Osteocyte (in vitro differentiated cells): ENCODE measurements at regions not wholly inside any gene's neighbourhood (a gene's known extent, or its start where the extent isn't known, plus 50 kb on each side); places are given as distances from the start of the nearest gene placed in this dataset.

Source experiments
- DNase-seq: peaks from one replicate; pipeline ENCODE4 v3.0.0; 2021; ENCODE audit warnings: mixed read lengths; ENCODE audit not compliant: unreplicated experiment; ENCODE audit errors: extremely low spot score
- H3K27ac Mint-ChIP-seq: one replicate; pipeline ENCODE4 v1.8.0; 2021; ENCODE audit warnings: mild to moderate bottlenecking, mixed read lengths; ENCODE audit not compliant: unreplicated experiment
- H3K27me3 Mint-ChIP-seq: one replicate; pipeline ENCODE4 v1.8.0; 2021; ENCODE audit warnings: mixed read lengths; ENCODE audit not compliant: unreplicated experiment
- H3K36me3 Mint-ChIP-seq: one replicate; pipeline ENCODE4 v1.8.0; 2021; ENCODE audit warnings: mixed read lengths; ENCODE audit not compliant: unreplicated experiment
- H3K4me1 Mint-ChIP-seq: one replicate; pipeline ENCODE4 v1.8.0; 2021; ENCODE audit warnings: mixed read lengths; ENCODE audit not compliant: unreplicated experiment
- H3K4me3 Mint-ChIP-seq: one replicate; pipeline ENCODE4 v1.8.0; 2021; ENCODE audit warnings: mild to moderate bottlenecking, moderate library complexity, mixed read lengths; ENCODE audit not compliant: unreplicated experiment
- H3K9me3 Mint-ChIP-seq: one replicate; pipeline ENCODE4 v1.8.0; 2021; ENCODE audit warnings: mixed read lengths; ENCODE audit not compliant: unreplicated experiment
- CTCF ChIP-seq: fragments of 200-600 bp; sonication (generic); IDR thresholded peaks from 2 replicates; pipeline ENCODE4 v1.5.0; 2021; ENCODE audit warnings: antibody characterized with exemption, mild to moderate bottlenecking, moderate library complexity

GRCh38 chr22:27628891-27629631 lies 172.5 kb downstream of the MN1 start:
- Mint-ChIP-seq H3K9me3 (no peaks in the 10 kb centered on the region), H3K4me3 (no peak overlapping the region), H3K27me3 (no peaks in the 10 kb centered on the region), H3K36me3 (no peaks in the 10 kb centered on the region), H3K4me1 (peaks cover 3% of the 10 kb centered on the region), H3K27ac (no peak overlapping the region)
- no peak for TF ChIP-seq CTCF
- DNase-seq: no peak

- Mint-ChIP-seq H3K4me3 (no peak overlapping the region), H3K27ac (no peak overlapping the region), H3K27me3 (no peaks in the 10 kb centered on the region), H3K36me3 (no peaks in the 10 kb centered on the region), H3K9me3 (no peaks in the 10 kb centered on the region), H3K4me1 (peaks cover 3% of the 10 kb centered on the region)
- no peak for DNase-seq
- TF ChIP-seq CTCF: no peak
Observed at GRCh38 chr22:27629908-27630673, 171.5 kb downstream of the MN1 start.

GRCh38 chr22:27630754-27631153 lies 170.8 kb downstream of the MN1 start:
- DNase-seq: no peak
- Mint-ChIP-seq H3K36me3 (no peaks in the 10 kb centered on the region), H3K27me3 (no peaks in the 10 kb centered on the region), H3K9me3 (no peaks in the 10 kb centered on the region), H3K27ac (no peak overlapping the region), H3K4me1 (peaks cover 3% of the 10 kb centered on the region), H3K4me3 (no peak overlapping the region)
- TF ChIP-seq CTCF: no peak

GRCh38 chr22:27631641-27632040 lies 169.9 kb downstream of the MN1 start:
- H3K9me3 Mint-ChIP-seq: no peaks in the 10 kb centered on the region

More at GRCh38 chr22:27631641-27632040, 169.9 kb downstream of the MN1 start:
- no peak for DNase-seq
- Mint-ChIP-seq H3K36me3 (no peaks in the 10 kb centered on the region), H3K4me3 (no peak overlapping the region), H3K27me3 (no peaks in the 10 kb centered on the region), H3K27ac (no peak overlapping the region), H3K4me1 (peaks cover 2% of the 10 kb centered on the region)
- no peak for TF ChIP-seq CTCF
